Erythroblast (primary cell): ENCODE measurements at regions not wholly inside any gene's neighbourhood (a gene's known extent, or its start where the extent isn't known, plus 50 kb on each side); places are given as distances from the start of the nearest gene placed in this dataset.

Source experiments
- GATA1 ChIP-seq: IDR thresholded peaks from 2 replicates; pipeline ENCODE4 v1.6.1; 2011; ENCODE audit warnings: low read depth, mild to moderate bottlenecking, control low read depth, low read length, moderate library complexity
- POLR2A ChIP-seq: IDR thresholded peaks from 2 replicates; pipeline ENCODE4 v1.6.1; 2011; ENCODE audit warnings: mild to moderate bottlenecking, low read length

GRCh38 chr15:53251996-53252395 lies 461.9 kb upstream of the ONECUT1 start:
- TF ChIP-seq POLR2A (no peak), GATA1 (no peak)
